ENCODE measurements at regions not wholly inside any gene's neighbourhood (a gene's known extent, or its start where the extent isn't known, plus 50 kb on each side); places are given as distances from the start of the nearest gene placed in this dataset.

DNA sequence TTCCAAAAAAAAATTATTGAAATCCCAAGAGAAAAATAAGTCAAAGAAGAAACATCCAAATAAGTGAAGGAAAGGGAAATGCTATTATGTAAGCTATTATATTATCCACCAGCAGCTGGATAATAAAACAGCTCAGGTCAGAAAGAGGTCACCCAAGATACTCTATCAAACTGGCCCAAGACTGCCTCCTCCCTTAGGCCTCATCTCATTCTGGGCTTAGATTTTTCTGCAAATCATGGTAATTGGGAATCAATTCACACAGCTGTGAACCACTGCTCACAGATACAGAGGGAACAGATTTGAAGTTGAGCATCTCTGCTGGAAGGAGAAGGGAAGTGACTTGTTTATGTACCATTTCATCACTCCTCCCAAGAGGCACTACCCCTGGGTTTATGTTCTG is 294.6 kb upstream of the DPPA4 start:
- ATAC-seq (no peak), DNase-seq (no peak), FAIRE-seq (no peak)
- Histone ChIP-seq H3K9me3 (no peaks in the 10 kb centered on the region), H3K27me3 (no peaks in the 10 kb centered on the region), H3K36me3 (no peaks in the 10 kb centered on the region), H3K27ac (no peak overlapping the region), H3K4me3 (no peak overlapping the region), H3K4me1 (no peaks in the 10 kb centered on the region)
- no peak for TF ChIP-seq CTCF (IDR thresholded peaks at IDR 0.05)
- intact Hi-C loops (cut with DNase I): no loop called here

DNA sequence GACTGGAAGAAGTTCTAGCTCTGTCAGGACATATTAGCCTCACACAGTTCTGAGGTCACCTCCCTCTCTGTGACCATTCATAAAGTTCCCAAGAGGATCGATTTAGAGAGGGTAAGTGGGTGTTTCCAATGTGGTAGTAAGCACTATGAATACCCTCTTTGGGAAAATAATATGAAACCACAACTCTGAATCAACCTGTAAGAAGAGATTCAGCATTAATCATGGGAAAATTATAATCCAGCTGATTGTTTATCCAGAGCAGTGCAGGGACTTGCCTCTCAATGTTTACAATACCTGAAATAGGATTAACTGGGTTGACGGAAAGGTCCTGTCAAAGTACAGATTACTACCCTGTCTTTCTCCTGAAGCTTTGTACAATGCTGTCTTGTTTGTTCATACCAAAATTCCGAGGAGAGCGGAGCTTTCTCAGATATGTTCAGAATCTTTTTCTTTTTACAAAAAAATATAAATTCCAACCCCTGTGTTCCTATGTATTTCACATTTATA is 302.9 kb upstream of the DPPA4 start:
- intact Hi-C loops (cut with DNase I): no loop called here
- Histone ChIP-seq H3K36me3 (no peaks in the 10 kb centered on the region), H3K27me3 (no peaks in the 10 kb centered on the region), H3K4me3 (no peak overlapping the region), H3K27ac (no peak overlapping the region), H3K9me3 (no peaks in the 10 kb centered on the region), H3K4me1 (no peaks in the 10 kb centered on the region)
- no peak for ATAC-seq
- no peak for TF ChIP-seq CTCF (IDR thresholded peaks at IDR 0.05)
- no peak for DNase-seq
- no peak for FAIRE-seq
- WGBS, 2 donors: 48 to 51% methylated on average over 4 of the region's 4 CpGs

GRCh38 chr3:109642025-109642424 is 304.7 kb upstream of the DPPA4 start:
- intact Hi-C loops (cut with DNase I): no loop called here
- Histone ChIP-seq H3K27me3 (peaks cover 0 to 3% (median 0%) of the 10 kb centered on the region in 4 donors), H3K4me3 (no peak overlapping the region), H3K36me3 (no peaks in the 10 kb centered on the region), H3K27ac (no peak overlapping the region), H3K9me3 (no peaks in the 10 kb centered on the region), H3K4me1 (no peaks in the 10 kb centered on the region)
- no peak for ATAC-seq
- 66 to 67% methylated on average over 1 of the region's 1 CpG for WGBS, 2 donors
- DNase-seq: no peak
- no peak for TF ChIP-seq CTCF (IDR thresholded peaks at IDR 0.05)
- no peak for FAIRE-seq

GRCh38 chr3:109643590-109643989 is 306.2 kb upstream of the DPPA4 start:
- intact Hi-C loops (cut with DNase I): no loop called here
- Histone ChIP-seq H3K4me1 (no peaks in the 10 kb centered on the region), H3K4me3 (no peak overlapping the region), H3K9me3 (no peaks in the 10 kb centered on the region), H3K27ac (no peak overlapping the region), H3K36me3 (no peaks in the 10 kb centered on the region), H3K27me3 (peaks cover 0 to 3% (median 0%) of the 10 kb centered on the region in 4 donors)
- no peak for TF ChIP-seq CTCF (IDR thresholded peaks at IDR 0.05)
- ATAC-seq: no peak
- no peak for FAIRE-seq
- DNase-seq: no peak
- WGBS, 2 donors: 43 to 68% methylated on average over 2 of the region's 2 CpGs

DNA sequence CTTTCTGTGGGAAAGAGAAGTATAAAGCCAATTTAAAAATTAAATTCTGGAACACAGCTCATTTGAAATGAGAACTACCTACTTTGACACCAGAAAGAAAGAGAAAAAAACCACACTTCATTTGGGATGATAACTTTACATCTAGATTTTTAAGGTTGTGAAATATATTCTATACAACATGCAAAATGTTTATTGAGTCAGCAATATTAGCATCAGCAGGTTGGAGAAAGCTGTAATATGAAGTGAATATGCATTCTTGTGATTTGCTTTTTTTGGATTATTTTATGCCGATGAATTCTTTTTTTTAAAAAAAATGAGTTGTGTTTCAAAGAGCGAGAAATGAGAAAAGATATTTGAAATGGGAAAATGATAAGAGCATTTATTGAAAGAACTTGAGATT is 307.0 kb upstream of the DPPA4 start:
- DNase-seq (no peak), FAIRE-seq (no peak), ATAC-seq (no peak)
- 76 to 82% methylated on average over 2 of the region's 2 CpGs for WGBS, 2 donors
- intact Hi-C loops (cut with DNase I): no loop called here
- H3K36me3 ChIP-seq: no peaks in the 10 kb centered on the region
- peaks cover 0 to 3% (median 0%) of the 10 kb centered on the region in 4 donors for H3K27me3 ChIP-seq
- H3K9me3 ChIP-seq: no peaks in the 10 kb centered on the region
- no peaks in the 10 kb centered on the region for H3K4me1 ChIP-seq
- no peak for TF ChIP-seq CTCF (IDR thresholded peaks at IDR 0.05)
- H3K4me3 ChIP-seq: no peak overlapping the region
- H3K27ac ChIP-seq: no peak overlapping the region

Data from pancreas (tissue), 10 donors.